ENCODE measurements at regions not wholly inside any gene's neighbourhood (a gene's known extent, or its start where the extent isn't known, plus 50 kb on each side); places are given as distances from the start of the nearest gene placed in this dataset.

DNA sequence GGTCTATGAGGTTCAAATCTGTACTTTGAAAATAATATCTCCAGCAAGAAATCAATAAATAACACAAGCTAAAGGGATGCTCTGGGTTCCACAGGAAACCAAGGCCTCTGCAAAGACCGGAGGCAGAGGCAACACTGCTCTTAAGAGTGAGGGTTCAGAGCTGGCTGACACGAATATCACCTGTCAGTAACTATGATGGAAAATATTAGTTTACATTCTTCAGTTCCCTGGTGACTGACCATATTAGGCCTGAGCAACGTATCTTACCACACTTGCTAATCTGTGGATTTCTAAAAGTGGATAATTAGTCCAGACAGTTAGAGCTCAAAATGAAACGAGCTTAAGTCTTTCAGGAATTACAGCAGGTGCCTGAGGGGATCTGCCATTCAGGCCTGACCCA lies 459.3 kb downstream of the HS3ST3B1 start:
- no peak for DNase-seq (ENCODE audit: extremely low read depth, low read depth)
- no peak overlapping the region for H3K4me3 ChIP-seq (replicated peaks; ENCODE audit: low read depth, low read length)
- TF ChIP-seq, protein P1, sequence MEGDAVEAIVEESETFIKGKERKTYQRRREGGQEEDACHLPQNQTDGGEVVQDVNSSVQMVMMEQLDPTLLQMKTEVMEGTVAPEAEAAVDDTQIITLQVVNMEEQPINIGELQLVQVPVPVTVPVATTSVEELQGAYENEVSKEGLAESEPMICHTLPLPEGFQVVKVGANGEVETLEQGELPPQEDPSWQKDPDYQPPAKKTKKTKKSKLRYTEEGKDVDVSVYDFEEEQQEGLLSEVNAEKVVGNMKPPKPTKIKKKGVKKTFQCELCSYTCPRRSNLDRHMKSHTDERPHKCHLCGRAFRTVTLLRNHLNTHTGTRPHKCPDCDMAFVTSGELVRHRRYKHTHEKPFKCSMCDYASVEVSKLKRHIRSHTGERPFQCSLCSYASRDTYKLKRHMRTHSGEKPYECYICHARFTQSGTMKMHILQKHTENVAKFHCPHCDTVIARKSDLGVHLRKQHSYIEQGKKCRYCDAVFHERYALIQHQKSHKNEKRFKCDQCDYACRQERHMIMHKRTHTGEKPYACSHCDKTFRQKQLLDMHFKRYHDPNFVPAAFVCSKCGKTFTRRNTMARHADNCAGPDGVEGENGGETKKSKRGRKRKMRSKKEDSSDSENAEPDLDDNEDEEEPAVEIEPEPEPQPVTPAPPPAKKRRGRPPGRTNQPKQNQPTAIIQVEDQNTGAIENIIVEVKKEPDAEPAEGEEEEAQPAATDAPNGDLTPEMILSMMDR (IDR thresholded peaks at IDR 0.05; ENCODE audit: low read depth, low read length, missing control alignments): no peak

DNA sequence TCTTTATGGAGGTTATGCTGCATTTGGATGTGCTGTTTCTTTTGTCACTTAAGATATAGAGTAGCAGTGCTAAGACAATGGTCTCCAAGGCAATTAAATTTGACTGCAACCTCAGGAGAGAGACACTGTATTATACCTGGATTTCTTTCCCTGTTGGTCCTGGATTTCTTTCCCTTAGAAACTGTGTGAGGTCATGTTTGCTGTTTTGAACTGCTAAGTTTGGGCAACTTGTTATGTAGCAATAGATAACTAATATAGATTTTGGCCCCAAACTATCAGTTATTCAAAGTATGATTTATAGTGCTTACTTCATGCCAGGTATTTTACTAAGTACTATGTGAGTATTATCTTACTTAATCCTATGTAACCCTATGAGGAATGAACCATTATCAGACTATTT lies 458.4 kb downstream of the HS3ST3B1 start:
- TF ChIP-seq, protein P1 (IDR thresholded peaks at IDR 0.05; ENCODE audit: low read depth, low read length, missing control alignments): no peak
- no peak overlapping the region for H3K4me3 ChIP-seq (replicated peaks; ENCODE audit: low read depth, low read length)
- no peak for DNase-seq (ENCODE audit: extremely low read depth, low read depth)

GRCh38 chr17:14756479-14756878 lies 455.6 kb downstream of the HS3ST3B1 start:
- TF ChIP-seq, protein P1 (IDR thresholded peaks at IDR 0.05; ENCODE audit: low read depth, low read length, missing control alignments): no peak
- no peak overlapping the region for H3K4me3 ChIP-seq (replicated peaks; ENCODE audit: low read depth, low read length)
- no peak for DNase-seq (ENCODE audit: extremely low read depth, low read depth)

GRCh38 chr17:14755002-14755401 lies 454.1 kb downstream of the HS3ST3B1 start:
- TF ChIP-seq, protein P1 (IDR thresholded peaks at IDR 0.05; ENCODE audit: low read depth, low read length, missing control alignments): no peak
- DNase-seq (ENCODE audit: extremely low read depth, low read depth): no peak
- H3K4me3 ChIP-seq (replicated peaks; ENCODE audit: low read depth, low read length): no peak overlapping the region

DNA sequence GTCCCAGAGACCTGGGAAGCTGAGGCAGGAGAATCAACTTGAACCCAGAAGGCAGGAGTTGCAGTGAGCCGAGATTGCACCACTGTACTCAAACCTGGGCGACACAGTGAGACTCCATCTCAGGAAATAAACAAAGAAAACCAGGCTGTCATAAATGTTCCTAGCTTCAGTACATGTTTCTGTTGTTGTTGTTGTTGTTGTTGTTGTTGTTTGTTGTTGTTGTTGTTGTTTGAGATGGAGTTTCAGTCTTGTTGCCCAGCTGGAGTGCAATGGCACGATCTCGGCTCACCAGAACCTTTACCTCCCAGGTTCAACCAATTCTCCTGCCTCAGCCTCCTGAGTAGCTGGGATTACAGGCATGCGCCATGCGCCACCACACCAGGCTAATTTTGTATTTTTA lies 452.5 kb downstream of the HS3ST3B1 start:
- DNase-seq (ENCODE audit: extremely low read depth, low read depth): no peak
- TF ChIP-seq, protein P1 (IDR thresholded peaks at IDR 0.05; ENCODE audit: low read depth, low read length, missing control alignments): no peak

DNA sequence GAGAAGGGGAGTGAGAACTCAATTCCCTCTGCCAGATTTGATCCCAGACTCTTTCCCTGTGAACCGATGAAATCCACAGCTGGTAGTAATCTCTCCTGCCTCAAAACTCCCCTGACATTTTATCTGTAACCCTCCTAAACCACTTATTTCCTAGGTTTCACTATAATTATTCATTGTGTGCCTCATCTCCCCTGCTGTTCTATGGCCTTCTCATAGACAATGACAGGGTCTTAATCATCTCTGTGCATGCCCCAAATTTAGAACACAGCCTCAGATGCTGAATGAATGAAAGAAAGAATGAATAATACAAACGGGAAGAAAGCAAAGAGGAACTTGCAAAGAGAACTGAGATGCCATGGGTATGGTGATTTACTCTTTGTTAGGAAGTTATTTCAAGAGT lies 451.1 kb downstream of the HS3ST3B1 start:
- no peak for DNase-seq (ENCODE audit: extremely low read depth, low read depth)
- TF ChIP-seq, protein P1 (IDR thresholded peaks at IDR 0.05; ENCODE audit: low read depth, low read length, missing control alignments): no peak
- H3K4me3 ChIP-seq (replicated peaks; ENCODE audit: low read depth, low read length): no peak overlapping the region

More for the DNA sequence above, 452.5 kb downstream of the HS3ST3B1 start:
- no peak overlapping the region for H3K4me3 ChIP-seq (replicated peaks; ENCODE audit: low read depth, low read length)

GRCh38 chr17:14750866-14751265 lies 450.0 kb downstream of the HS3ST3B1 start:
- no peak for DNase-seq (ENCODE audit: extremely low read depth, low read depth)
- H3K4me3 ChIP-seq (replicated peaks; ENCODE audit: low read depth, low read length): no peak overlapping the region
- TF ChIP-seq, protein P1 (IDR thresholded peaks at IDR 0.05; ENCODE audit: low read depth, low read length, missing control alignments): no peak
